GM19239 (cell line): ENCODE measurements at regions not wholly inside any gene's neighbourhood (a gene's known extent, or its start where the extent isn't known, plus 50 kb on each side); places are given as distances from the start of the nearest gene placed in this dataset.

Source experiments
- DNase-seq: peaks from one replicate; pipeline ENCODE4 v3.0.0; 2011; ENCODE audit warnings: low spot score; ENCODE audit not compliant: insufficient read length
- FAIRE-seq: peaks from 2 replicates; lab custom pipeline; 2011; peaks lifted over from hg19 to GRCh38; lab: Jason Lieb, UNC

DNA sequence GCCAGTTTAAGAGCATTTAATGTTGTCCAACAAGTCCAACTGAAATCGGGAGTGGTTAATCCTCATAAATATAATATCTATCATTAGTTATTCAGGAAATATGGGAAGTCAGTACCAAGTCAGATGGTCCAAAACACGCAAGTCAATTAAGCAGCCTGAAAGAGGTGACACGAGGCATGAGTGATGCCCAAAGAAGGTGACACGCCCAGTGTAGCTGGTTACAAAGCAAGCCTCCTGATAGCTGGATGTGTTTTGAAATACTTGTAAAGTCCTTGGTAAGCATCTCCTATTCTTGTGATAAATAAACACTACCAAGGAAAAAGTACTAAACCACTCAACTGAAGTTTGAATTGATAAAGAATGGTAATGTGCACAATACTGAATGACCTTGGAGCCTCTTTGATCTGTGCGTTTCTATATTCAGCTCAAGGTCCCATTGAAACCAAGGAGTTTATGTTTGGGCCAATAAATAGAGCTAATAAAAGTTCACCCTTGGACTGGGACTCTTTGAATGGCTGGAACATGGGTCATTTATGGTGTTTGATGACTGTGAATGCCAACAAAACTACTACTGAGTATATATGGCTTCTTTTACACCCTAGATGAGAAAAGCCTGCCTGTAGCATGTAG is 93.2 kb upstream of the KLF3 start:
- FAIRE-seq (no peak), DNase-seq (no peak)

DNA sequence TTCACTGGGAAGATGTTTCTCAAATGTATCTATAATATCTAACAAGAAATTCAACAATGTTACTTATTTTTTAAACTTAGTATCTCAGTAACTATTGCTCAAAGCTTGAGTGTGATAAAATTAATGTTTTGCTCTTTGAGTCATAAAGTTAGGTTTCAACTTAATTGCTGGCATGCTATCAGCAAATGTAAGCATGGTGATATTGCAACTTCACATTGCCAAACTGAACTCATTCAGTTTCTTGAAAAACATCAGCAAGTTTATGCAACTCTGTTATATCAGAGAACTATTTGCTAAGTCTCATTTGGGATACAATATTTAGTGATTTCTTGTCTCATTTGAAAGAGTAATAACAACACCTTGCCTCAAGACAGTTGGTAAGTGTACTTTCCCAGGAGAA is 91.2 kb upstream of the KLF3 start:
- DNase-seq = no peak

DNA sequence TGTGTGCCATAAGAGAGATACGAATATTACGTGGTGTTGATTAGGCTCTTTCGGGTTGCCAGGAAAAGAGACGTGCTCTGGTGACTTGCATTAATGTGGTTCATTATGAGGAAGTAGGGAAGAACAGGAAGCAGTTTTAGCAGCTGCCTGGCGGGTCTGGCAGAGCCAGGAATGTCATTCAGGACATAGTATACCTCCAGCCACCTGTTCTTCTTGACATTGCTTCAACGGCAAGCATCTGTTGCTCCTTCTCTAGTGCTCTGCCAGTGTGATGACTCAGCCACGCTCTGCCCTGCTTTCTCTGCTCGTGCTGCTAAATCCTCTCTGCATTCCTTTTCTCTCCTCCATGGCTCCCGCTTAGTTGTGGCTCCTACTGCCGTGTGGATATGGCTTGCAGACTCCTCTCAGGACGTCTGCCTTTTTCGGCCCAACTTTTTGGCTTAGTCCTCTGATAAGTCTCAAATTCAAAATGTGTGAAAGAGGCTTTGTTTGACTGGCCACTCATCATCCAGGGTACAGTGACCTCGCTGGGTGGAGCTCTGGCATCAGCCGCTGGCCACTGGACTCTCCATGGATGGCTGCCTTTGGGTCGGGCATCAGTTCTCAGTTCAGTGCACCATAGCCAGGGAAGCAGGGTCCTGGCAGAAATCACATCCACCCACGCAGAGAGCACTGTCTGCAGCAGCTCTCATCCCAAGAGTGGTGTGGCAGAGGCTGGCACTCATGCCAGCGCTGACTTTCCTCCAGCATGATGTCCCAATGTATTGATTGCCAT is 89.3 kb upstream of the KLF3 start:
- FAIRE-seq (no peak), DNase-seq (no peak)

More for the DNA sequence above, 91.2 kb upstream of the KLF3 start:
- no peak for FAIRE-seq

DNA sequence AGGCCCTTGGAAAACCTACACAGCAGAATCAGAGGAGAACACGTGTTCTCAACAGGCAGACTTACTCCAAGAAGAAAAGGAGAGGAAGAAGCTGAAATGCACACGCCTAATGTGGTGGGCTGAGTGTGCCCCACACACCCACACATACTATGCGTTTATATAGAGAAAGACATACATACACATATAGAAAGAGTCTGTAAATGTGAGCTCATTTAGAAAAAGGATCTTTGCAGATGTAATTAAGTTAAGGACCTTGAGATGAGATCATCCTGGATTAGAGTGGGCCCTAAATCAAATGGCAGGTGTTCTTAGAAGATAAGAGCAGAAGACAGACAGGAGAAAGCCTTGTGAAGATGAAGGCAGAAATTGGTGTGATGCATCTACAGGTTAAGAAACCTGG is 87.2 kb upstream of the KLF3 start:
- no peak for DNase-seq
- FAIRE-seq = no peak

DNA sequence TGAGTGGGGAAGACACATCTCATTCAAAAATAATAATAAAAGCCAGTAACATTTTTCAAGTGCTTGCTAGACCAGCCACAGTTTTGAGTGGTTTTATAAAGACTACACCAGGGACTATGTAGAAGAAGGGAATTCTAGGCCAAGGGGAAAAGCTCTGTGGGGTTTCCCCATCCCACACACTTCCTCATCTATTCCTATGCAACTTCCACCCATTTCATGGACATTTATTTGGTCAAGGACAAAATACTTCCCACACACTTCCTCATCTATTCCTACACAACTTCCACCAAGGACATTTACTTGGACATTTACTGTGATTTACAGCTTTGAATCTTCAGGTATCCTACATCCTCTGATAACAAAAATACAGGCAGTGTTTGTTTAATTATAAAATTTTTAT is 86.5 kb upstream of the KLF3 start:
- DNase-seq (no peak), FAIRE-seq (no peak)

DNA sequence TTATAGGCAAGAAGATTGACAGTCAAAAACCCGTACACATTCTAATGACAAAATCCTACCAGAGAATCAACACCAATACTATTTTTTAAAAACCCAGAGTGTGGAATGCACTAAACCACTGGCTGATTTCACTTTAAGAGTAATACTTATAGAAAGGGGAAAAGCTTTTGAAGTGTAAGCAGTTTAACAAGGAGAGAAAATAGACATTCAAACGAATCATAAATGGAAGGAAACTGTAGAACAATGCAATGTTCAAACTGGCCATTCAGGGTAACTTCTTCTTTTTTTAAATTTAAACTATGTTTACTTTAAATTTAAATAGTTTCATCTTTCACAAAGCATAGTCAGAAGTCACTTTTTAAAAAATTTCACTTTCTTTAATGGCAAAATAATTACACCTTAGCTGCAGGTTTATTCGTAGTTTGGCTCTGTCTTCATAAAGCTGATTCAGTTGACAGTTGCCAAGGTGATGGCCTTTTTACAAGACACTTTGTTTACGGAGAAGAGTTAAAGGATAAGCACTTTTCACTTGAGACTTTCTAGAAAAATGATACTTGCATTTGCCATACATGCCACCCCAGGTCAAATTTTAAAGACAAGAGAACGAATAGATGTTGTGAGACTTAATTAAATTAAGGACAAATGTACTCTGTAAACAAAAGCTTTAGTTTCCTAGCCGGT is 82.4 kb upstream of the KLF3 start:
- FAIRE-seq (no peak), DNase-seq (no peak)

DNA sequence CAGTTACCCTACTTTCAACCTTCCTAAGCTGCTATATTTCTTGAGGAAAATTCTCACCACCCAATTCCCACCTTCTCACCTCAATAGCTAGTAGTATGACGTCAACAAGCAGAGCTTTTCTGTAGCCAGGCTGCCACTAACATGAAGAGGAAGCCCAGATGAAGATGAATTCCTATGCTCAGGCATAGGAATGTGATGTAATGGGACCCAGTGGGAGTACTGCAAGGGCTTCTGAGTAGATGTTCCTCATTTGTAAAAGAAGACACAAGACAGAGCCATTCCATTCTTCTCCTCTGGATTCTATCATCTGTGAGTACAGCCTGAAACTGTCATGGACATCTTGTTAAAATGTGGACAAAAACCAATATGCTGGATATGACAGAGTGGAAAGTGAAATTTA is 81.6 kb upstream of the KLF3 start:
- FAIRE-seq (no peak), DNase-seq (no peak)

DNA sequence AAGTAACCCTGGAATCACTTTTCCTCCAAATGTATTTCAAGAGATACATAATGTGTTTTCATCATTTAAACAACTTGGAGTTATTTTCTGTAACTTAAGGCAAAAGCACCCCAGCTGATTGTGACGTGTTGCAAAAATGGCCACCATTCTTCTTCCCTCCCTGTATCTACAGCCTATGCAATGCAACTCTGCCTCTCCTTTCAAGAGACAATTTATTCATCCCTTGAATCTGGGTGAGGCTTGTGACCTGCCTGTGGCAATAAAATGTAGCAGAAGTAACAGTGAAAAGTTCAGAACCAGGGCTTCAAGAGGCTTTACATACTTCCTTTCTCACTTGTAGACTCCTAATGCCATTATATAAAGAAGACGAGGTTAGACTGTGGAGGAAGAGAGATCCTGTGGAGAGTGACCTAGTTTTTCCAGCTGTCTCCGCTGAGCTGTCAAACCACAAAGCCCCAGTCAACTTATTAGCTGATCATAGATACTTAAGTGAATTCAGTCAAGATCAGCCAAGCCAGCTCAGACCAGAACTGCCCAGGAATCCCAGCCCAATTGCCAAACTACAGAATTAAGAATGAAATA is 81.0 kb upstream of the KLF3 start:
- DNase-seq = no peak
- FAIRE-seq = no peak

DNA sequence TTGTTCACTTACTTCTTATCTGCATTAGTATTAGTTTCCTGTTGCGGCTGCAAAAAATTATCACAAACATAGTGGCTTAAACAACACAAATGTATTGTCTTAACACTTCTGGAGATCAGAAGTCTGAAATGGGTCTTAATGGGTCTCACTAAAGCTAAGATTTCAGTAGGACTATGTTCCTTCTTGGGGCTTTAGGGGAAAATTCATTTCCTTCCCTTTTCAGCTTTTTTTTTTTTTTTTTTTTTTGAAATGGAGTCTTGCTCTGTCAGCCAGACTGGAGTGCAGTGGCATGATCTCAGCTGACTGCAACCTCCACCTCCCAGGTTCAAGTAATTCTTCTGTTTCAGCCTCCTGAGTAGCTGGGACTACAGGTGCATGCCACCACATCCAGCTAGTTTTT is 78.1 kb upstream of the KLF3 start:
- DNase-seq (no peak), FAIRE-seq (no peak)

DNA sequence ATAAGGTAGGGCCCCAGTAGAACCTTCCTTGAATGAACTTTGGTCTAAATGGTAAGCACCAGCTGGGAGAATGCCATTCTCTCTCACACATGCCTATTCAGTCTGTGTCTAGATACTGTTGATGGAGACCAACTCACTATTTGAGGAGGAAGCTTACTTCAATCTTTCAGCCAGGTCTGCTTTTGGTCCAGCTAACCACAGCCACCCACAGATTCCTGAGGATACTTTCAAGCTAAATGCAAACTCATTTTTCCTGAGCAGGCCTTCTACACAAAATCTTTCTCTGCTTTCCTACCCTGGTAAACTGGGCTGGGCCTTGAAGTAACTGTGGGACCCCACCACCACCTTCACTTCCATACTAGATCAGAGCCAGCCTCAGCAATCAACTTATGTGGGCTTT is 76.9 kb upstream of the KLF3 start:
- FAIRE-seq (no peak), DNase-seq (no peak)

DNA sequence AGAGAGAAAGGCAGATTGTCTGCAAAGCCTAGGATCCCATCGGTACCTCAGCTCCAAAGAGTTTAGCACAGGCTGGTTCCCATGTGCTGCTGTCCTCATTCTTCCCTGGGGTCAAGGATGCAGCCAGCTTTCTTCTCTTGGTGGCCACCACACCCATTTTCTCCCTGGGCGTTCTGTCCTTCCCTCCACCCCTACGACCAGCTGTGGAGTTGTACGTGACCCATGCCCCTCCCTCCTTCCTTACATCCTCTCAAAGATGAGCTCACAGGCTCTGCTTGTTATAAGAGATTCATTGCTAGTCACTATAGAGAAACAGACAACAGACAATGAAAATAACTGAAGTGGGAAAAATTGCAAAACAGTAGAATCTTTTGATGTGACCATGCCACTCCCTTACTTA is 74.0 kb upstream of the KLF3 start:
- no peak for FAIRE-seq
- DNase-seq = no peak

DNA sequence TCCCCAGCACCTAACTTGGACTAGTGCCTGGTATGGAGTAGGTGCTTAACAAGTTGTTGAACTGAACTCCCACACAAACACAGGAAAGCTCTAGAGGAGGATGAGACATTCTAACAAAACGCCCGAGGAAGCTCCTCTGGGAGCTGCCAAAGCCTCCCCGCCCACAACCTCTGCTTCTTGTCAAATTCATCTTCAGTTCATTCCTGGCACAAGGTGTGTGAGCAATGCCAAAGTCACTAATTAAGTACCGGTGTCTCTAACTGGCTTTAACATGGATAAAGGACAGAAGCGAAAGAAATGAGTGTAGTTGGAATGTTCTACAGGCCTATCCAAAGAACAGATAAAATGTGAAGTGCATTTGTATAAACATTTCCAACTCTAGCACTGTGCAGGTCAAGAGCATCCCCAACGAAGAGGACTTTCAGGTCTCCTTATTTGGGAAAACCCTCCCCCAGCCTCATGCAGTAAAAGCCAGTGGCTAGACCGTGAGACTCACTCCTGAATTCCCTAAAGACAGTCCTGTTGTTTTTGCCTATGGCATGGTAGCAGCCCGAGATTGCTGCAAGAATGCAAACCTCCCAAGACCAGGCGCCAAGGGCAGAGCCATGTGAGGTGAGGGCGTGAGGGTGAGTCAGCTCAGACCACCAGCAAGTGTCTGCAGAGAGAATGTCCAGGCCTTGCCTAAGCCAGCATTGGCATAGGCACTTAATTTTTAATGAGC is 72.2 kb upstream of the KLF3 start:
- DNase-seq (no peak), FAIRE-seq (no peak)

DNA sequence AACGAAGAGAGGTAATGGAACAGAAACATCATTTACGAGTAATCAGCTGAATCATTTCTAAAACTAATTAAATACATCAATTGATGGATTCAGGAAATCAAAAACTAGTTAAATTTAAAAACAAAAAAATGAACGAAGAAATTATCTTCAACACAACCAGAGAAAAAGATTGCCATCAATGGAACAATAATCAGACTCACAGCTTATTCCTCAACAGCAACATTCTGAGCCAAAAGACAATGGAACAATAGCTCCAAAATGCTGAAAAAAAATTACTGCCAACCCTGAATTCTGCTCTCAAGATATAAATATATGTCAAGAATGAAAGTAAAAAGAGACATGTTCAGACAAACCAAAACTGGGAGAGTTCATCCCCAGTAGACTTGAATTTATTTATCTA is 65.5 kb upstream of the KLF3 start:
- DNase-seq (no peak), FAIRE-seq (no peak)

DNA sequence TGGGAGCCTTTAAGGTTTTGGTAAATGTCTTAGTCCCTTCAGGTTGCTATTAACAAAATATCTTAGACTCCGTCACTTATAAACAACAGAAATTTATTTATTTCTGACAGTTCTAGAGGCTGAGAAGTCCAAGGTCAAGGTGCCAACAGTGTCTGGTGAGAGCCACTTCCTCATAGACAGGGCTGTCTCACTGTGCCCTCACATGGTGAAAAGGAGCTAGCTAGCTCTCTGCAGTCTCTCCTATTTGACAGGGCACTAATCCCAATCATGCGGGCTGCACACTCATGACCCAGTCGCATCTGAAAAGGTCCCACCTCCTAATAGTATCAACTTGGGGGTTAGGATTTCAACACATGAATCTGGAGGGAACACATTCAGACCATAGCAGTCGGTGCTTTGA is 63.4 kb upstream of the KLF3 start:
- no peak for FAIRE-seq
- no peak for DNase-seq

DNA sequence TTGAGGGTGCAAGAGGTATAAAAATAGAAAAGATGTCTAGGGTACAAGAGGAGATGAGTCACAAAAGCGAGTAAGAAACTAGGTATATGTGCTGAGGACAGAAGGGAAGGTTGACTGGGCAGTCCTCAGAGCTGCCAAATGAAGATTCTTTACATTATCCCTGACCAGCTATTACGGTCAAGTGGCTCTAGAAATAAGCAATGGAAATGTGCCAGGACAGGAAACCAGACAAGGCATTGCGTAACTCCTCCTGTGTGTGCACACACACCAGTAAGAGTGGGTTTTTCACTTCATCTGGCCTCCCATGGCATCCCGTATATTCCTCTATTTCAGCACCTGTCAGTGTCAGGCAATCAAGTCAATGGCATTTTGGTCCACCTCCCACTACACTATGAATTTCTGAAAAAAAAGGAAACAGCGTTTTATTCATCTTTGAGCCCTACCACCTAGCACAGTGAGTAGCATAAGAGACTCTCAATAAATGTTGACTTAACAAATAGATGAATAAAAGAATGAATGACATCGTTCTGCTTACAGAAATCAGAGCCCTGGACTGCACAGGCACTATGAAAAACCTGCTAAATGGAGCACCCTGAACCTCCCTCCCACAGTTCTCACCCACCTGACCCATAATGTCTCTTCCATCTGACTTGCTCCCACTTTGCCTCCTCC is 62.6 kb upstream of the KLF3 start:
- DNase-seq (no peak), FAIRE-seq (no peak)

DNA sequence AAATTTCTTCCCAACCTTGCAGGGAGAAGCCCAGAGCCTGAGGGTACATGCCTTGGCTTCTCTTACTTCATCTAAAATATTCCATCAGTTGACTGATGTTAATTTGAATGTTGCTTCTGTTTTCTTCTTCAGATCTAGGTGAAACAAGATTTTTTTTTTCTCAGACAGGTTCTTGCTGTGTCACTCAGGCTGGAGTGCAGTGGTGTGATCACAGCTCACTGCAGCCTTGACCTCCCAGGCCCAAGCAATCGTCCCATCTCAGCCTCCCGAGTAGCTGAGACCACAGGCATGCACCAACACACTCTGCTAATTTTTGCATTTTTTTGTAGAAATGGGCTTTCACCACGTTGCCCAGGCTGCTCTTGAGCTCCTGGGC is 62.1 kb upstream of the KLF3 start:
- DNase-seq (no peak), FAIRE-seq (no peak)

DNA sequence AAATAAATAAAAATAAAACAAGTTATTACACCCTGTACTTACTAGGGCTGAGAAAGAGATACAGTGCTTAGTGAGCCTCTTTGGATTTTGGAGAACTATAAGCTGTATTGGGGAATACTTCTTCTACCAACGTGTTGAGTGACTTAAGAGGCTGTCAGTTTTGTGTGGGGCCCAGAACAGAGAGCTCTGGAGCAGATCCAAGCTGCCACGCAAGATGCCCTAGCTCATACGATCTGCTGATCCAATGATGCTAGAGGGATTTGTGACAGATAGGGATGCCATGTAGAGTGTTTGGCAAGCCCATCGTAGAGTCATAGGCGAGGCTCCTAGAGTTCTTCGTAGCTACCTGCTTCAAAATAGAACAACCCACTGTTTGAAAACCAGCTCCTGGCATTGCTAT is 60.3 kb upstream of the KLF3 start:
- FAIRE-seq (no peak), DNase-seq (no peak)

DNA sequence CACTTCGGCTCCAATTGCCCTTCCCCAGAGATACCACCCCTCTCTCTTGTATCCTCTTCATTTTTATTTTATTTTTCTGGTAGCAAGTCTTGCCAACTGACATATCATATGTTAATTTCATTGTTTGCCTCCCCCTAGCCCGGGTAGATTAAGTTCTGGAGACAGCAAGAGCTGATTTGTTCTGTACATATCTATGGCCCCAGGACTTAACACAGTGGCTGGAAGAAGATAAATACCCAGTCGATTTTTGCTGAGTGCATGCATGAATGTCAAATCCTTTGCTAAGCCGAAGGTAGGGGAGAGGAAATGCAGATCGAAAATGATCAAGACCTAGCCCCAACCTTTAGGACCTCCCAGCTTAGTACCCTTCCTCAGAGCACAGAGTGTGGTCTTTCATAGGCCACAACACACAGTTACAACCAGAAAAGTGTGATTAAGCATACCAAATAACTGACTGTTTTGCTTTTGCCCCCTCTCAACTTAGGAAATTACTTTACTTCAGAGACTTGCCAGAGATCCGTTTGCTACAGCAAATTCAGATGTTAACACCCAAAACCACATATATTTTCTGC is 58.7 kb upstream of the KLF3 start:
- FAIRE-seq = no peak
- no peak for DNase-seq

DNA sequence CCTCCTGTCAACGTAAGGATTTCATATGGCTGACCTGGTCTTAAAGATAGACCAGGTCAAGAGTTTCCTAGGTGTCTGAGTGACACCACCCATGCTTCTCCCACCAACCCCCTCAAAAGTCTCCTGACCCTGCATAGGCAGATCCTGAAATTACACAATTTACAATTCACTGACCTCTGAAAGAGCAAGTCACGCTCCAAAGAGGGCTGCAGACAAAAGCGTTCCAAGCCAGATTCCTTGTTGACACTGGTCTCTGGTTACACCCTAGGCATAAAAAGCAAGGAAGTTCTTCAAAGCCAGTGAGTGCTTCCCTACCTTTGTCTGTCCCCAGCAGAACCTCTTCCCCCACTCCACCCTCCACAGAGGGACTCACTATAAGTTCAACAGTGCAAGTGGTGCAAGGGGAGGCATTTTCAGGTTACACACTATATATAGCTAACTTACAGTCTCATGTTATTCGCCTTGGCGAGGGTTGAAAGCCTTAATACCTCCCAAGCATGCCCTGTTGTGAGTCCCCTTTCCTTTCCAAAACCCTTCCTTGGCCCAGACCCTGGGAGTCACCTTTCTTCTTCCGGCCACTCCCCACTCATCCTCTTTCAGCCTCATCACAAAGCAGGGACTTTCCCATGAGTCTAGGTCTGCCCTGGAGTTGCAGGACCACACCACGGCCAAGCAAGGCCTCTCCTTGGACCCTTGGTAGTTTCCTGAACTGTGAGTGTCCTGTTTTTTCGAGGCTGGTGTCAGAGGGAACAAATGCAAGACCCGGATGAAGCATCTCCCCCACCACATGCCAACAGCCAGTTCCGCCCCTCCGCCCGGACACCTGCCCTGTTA is 58.0 kb upstream of the KLF3 start:
- FAIRE-seq (no peak), DNase-seq (no peak)
